ENCODE measurements at regions not wholly inside any gene's neighbourhood (a gene's known extent, or its start where the extent isn't known, plus 50 kb on each side); places are given as distances from the start of the nearest gene placed in this dataset.

DNA sequence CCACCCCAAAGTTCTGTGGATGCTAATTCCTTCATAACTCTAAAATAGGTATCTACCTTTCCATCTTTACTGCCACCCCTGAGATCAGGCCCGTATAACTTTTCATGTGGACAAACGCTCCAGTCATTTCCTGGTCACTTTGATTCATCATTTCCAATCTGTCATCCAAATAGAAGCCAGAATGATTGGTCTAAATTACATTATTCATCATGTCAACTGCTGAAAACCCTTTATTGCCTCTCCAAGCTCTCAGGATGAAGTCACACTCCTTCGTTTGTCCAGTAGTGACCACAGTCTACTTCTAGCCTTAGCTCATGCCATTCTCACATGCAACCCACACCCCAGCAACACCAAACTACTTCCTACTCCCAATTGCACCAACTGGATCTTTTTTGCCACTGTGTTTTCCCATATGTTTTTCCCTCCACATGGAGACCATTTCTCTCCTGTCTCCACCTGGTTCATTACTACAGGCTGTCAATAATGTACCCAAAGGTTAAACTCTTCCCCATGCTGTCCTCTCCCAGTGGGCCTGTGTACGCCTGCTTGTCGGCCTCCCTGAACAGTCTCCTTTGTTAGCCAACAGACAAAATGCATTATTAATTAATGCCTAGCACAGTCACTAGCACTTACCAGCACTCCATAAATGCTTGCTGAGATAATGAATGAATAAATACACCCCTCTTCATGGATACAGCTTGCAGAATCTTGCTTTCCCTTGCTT lies 382.6 kb upstream of the NOCT start:
- H3K23ac ChIP-seq (ENCODE audit: low read depth, low read length, poor library complexity) = no peak overlapping the region
- H2BK12ac ChIP-seq (ENCODE audit: low read length) = no peak overlapping the region
- no peak overlapping the region for H4K8ac ChIP-seq (ENCODE audit: low read depth, low read length)
- H3K18ac ChIP-seq (ENCODE audit: low read length) = no peak overlapping the region
- no peak overlapping the region for H4K91ac ChIP-seq (ENCODE audit: low read depth, low read length, poor library complexity)
- no peaks in the 10 kb centered on the region for H3K79me1 ChIP-seq (ENCODE audit: low read depth, low read length)
- H2AFZ ChIP-seq (ENCODE audit: low read length) = no peak overlapping the region
- H3K4me2 ChIP-seq (ENCODE audit: insufficient read depth, low read length, poor library complexity, severe bottlenecking) = no peak overlapping the region
- H3K9ac ChIP-seq (ENCODE audit: low read depth, low read length, poor library complexity) = no peak overlapping the region
- no peaks in the 10 kb centered on the region for H3K36me3 ChIP-seq (replicated peaks in 1 of 2; ENCODE audit: control insufficient read depth in 2 of 2, insufficient read depth in 2 of 2, low read length in 2 of 2)
- H3K27ac ChIP-seq (replicated peaks; ENCODE audit: low read length) = no peak overlapping the region
- no peak overlapping the region for H2BK15ac ChIP-seq (ENCODE audit: low read length)
- H2BK120ac ChIP-seq (ENCODE audit: low read depth, low read length) = no peak overlapping the region
- no peak overlapping the region for H3K4me3 ChIP-seq (ENCODE audit: low read length in 2 of 2)
- DNase-seq (ENCODE audit: low spot score) = no peak
- no CpG with 5 or more reads among the region's 5 CpGs for WGBS, 2 donors (ENCODE audit: extremely low coverage in 2 of 2, insufficient read length in 2 of 2, insufficient replicate concordance in 1 of 2)
- H3K4me1 ChIP-seq (ENCODE audit: control insufficient read depth in 2 of 2, insufficient read depth in 1 of 2, low read depth in 1 of 2, low read length in 2 of 2) = peaks cover 0 to 2% of the 10 kb centered on the region in 2 donors
- no peak overlapping the region for H3K14ac ChIP-seq (ENCODE audit: low read length)
- no peak overlapping the region for H3K4ac ChIP-seq (ENCODE audit: low read length)
- no peaks in the 10 kb centered on the region for H3K9me3 ChIP-seq (replicated peaks in 1 of 2; ENCODE audit: control insufficient read depth in 2 of 2, insufficient read depth in 1 of 2, low read depth in 1 of 2, low read length in 2 of 2)
- no peak overlapping the region for H2AK5ac ChIP-seq (ENCODE audit: low read depth, low read length)
- H2BK5ac ChIP-seq (ENCODE audit: low read length) = no peak overlapping the region
- no peaks in the 10 kb centered on the region for H3K27me3 ChIP-seq (ENCODE audit: control insufficient read depth in 3 of 3, insufficient read depth in 3 of 3, low read depth in 1 of 3, low read length in 3 of 3)

DNA sequence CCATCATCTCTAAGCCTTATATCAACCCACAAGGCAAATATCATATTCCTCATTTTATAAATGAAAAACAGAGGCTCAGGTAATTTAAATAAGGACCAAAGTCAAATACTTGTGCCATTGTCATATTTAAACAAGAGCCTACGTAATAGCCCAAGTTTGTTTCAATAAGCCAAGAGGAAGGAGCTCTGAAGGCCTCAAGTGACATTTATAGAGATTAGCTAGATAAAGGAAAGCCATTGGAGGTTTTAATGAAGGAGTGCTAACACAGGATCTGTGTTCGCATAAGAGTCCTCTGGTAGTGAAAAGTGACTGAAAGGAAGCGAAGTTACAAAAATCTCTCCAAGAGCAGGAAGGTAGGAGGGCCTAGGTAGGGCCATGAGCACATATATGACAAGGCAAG lies 384.9 kb upstream of the NOCT start:
- no peak overlapping the region for H2BK120ac ChIP-seq (ENCODE audit: low read depth, low read length)
- no peaks in the 10 kb centered on the region for H3K36me3 ChIP-seq (replicated peaks in 1 of 2; ENCODE audit: control insufficient read depth in 2 of 2, insufficient read depth in 2 of 2, low read length in 2 of 2)
- no peak overlapping the region for H3K4ac ChIP-seq (ENCODE audit: low read length)
- no peak overlapping the region for H4K8ac ChIP-seq (ENCODE audit: low read depth, low read length)
- H2AK5ac ChIP-seq (ENCODE audit: low read depth, low read length) = no peak overlapping the region
- no peak overlapping the region for H3K14ac ChIP-seq (ENCODE audit: low read length)
- no peak overlapping the region for H2BK12ac ChIP-seq (ENCODE audit: low read length)
- no peaks in the 10 kb centered on the region for H3K79me1 ChIP-seq (ENCODE audit: low read depth, low read length)
- no CpG with 5 or more reads among the region's 3 CpGs for WGBS, 2 donors (ENCODE audit: extremely low coverage in 2 of 2, insufficient read length in 2 of 2, insufficient replicate concordance in 1 of 2)
- no peak for DNase-seq (ENCODE audit: low spot score)
- H3K27ac ChIP-seq (replicated peaks; ENCODE audit: low read length) = no peak overlapping the region
- no peak overlapping the region for H3K9ac ChIP-seq (ENCODE audit: low read depth, low read length, poor library complexity)
- H3K18ac ChIP-seq (ENCODE audit: low read length) = no peak overlapping the region
- H2AFZ ChIP-seq (ENCODE audit: low read length) = no peak overlapping the region
- H3K4me1 ChIP-seq (ENCODE audit: control insufficient read depth in 2 of 2, insufficient read depth in 1 of 2, low read depth in 1 of 2, low read length in 2 of 2) = peaks cover 0 to 2% of the 10 kb centered on the region in 2 donors
- H3K9me3 ChIP-seq (replicated peaks in 1 of 2; ENCODE audit: control insufficient read depth in 2 of 2, insufficient read depth in 1 of 2, low read depth in 1 of 2, low read length in 2 of 2) = no peaks in the 10 kb centered on the region
- H3K27me3 ChIP-seq (ENCODE audit: control insufficient read depth in 3 of 3, insufficient read depth in 3 of 3, low read depth in 1 of 3, low read length in 3 of 3) = no peaks in the 10 kb centered on the region
- no peak overlapping the region for H3K4me3 ChIP-seq (ENCODE audit: low read length in 2 of 2)
- no peak overlapping the region for H3K4me2 ChIP-seq (ENCODE audit: insufficient read depth, low read length, poor library complexity, severe bottlenecking)
- no peak overlapping the region for H3K23ac ChIP-seq (ENCODE audit: low read depth, low read length, poor library complexity)
- no peak overlapping the region for H2BK5ac ChIP-seq (ENCODE audit: low read length)
- H2BK15ac ChIP-seq (ENCODE audit: low read length) = no peak overlapping the region
- H4K91ac ChIP-seq (ENCODE audit: low read depth, low read length, poor library complexity) = no peak overlapping the region

DNA sequence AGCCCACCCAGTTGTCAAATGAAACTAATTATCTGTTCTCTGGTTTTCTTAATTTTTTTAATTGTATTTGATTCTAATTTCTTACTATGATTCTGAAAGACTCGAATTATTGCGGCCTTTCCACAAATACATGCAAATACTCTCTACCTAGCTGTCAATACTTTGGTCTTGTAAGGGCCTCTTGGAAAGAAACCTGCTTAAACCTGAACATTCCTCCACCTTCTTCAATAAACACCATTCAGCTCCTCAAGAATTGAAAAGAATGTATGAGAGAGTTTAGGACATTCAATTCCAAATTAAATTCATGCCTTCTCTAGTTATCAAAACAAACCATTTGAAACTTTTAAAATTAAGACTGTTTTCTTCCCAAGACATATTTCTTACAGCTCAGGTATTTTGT lies 385.9 kb upstream of the NOCT start:
- no peaks in the 10 kb centered on the region for H3K27me3 ChIP-seq (ENCODE audit: control insufficient read depth in 3 of 3, insufficient read depth in 3 of 3, low read depth in 1 of 3, low read length in 3 of 3)
- H2BK120ac ChIP-seq (ENCODE audit: low read depth, low read length) = no peak overlapping the region
- H2AK5ac ChIP-seq (ENCODE audit: low read depth, low read length) = no peak overlapping the region
- no peak overlapping the region for H3K4me2 ChIP-seq (ENCODE audit: insufficient read depth, low read length, poor library complexity, severe bottlenecking)
- H3K79me1 ChIP-seq (ENCODE audit: low read depth, low read length) = no peaks in the 10 kb centered on the region
- no peak overlapping the region for H2BK5ac ChIP-seq (ENCODE audit: low read length)
- no peak overlapping the region for H3K27ac ChIP-seq (replicated peaks; ENCODE audit: low read length)
- H3K23ac ChIP-seq (ENCODE audit: low read depth, low read length, poor library complexity) = no peak overlapping the region
- no peak overlapping the region for H3K14ac ChIP-seq (ENCODE audit: low read length)
- H2BK15ac ChIP-seq (ENCODE audit: low read length) = no peak overlapping the region
- H3K9ac ChIP-seq (ENCODE audit: low read depth, low read length, poor library complexity) = no peak overlapping the region
- H3K36me3 ChIP-seq (replicated peaks in 1 of 2; ENCODE audit: control insufficient read depth in 2 of 2, insufficient read depth in 2 of 2, low read length in 2 of 2) = no peaks in the 10 kb centered on the region
- no CpG with 5 or more reads among the region's 2 CpGs for WGBS, 2 donors (ENCODE audit: extremely low coverage in 2 of 2, insufficient read length in 2 of 2, insufficient replicate concordance in 1 of 2)
- no peak overlapping the region for H2BK12ac ChIP-seq (ENCODE audit: low read length)
- H4K91ac ChIP-seq (ENCODE audit: low read depth, low read length, poor library complexity) = no peak overlapping the region
- H4K8ac ChIP-seq (ENCODE audit: low read depth, low read length) = no peak overlapping the region
- H3K18ac ChIP-seq (ENCODE audit: low read length) = no peak overlapping the region
- no peak for DNase-seq (ENCODE audit: low spot score)
- no peaks in the 10 kb centered on the region for H3K9me3 ChIP-seq (replicated peaks in 1 of 2; ENCODE audit: control insufficient read depth in 2 of 2, insufficient read depth in 1 of 2, low read depth in 1 of 2, low read length in 2 of 2)
- H3K4ac ChIP-seq (ENCODE audit: low read length) = no peak overlapping the region
- no peak overlapping the region for H3K4me3 ChIP-seq (ENCODE audit: low read length in 2 of 2)
- no peak overlapping the region for H2AFZ ChIP-seq (ENCODE audit: low read length)
- H3K4me1 ChIP-seq (ENCODE audit: control insufficient read depth in 2 of 2, insufficient read depth in 1 of 2, low read depth in 1 of 2, low read length in 2 of 2) = peaks cover 0 to 2% of the 10 kb centered on the region in 2 donors

DNA sequence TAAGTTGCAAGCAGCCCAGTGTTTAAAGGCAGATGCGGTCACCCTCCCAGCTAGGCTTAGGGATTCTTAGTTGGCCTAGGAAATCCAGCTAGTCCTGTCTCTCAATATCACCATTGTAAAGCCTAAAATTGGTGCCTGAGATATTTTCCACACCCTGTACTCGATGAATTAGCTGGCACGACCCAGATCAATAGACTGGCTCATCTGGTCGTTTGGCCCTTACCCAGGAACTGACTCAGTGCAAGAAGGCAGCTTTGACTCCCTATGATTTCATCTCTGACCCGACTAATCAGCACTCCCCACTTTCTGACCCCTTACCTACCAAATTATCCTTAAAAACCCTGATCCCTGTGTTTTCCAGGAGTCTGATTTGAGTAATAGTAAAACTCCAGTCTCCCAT lies 384.9 kb upstream of the SLC7A11 start:
- H2BK5ac ChIP-seq (ENCODE audit: low read length) = no peak overlapping the region
- H3K18ac ChIP-seq (ENCODE audit: low read length) = no peak overlapping the region

More for the DNA sequence above, 384.9 kb upstream of the SLC7A11 start:
- no peak overlapping the region for H2BK15ac ChIP-seq (ENCODE audit: low read length)
- H4K91ac ChIP-seq (ENCODE audit: low read depth, low read length, poor library complexity) = no peak overlapping the region
- H3K4me1 ChIP-seq (ENCODE audit: control insufficient read depth in 2 of 2, insufficient read depth in 1 of 2, low read depth in 1 of 2, low read length in 2 of 2) = no peaks in the 10 kb centered on the region
- H3K27ac ChIP-seq (replicated peaks; ENCODE audit: low read length) = no peak overlapping the region
- no peak overlapping the region for H3K4me3 ChIP-seq (ENCODE audit: low read length in 2 of 2)
- no peak overlapping the region for H3K23ac ChIP-seq (ENCODE audit: low read depth, low read length, poor library complexity)
- no peak overlapping the region for H2BK120ac ChIP-seq (ENCODE audit: low read depth, low read length)
- no peaks in the 10 kb centered on the region for H3K9me3 ChIP-seq (replicated peaks in 1 of 2; ENCODE audit: control insufficient read depth in 2 of 2, insufficient read depth in 1 of 2, low read depth in 1 of 2, low read length in 2 of 2)
- H3K27me3 ChIP-seq (ENCODE audit: control insufficient read depth in 3 of 3, insufficient read depth in 3 of 3, low read depth in 1 of 3, low read length in 3 of 3) = no peaks in the 10 kb centered on the region
- no peak overlapping the region for H2AFZ ChIP-seq (ENCODE audit: low read length)
- H4K8ac ChIP-seq (ENCODE audit: low read depth, low read length) = no peak overlapping the region
- no CpG with 5 or more reads among the region's 5 CpGs for WGBS, 2 donors (ENCODE audit: extremely low coverage in 2 of 2, insufficient read length in 2 of 2, insufficient replicate concordance in 1 of 2)
- H3K36me3 ChIP-seq (replicated peaks in 1 of 2; ENCODE audit: control insufficient read depth in 2 of 2, insufficient read depth in 2 of 2, low read length in 2 of 2) = no peaks in the 10 kb centered on the region
- no peak for DNase-seq (ENCODE audit: low spot score)
- no peak overlapping the region for H2AK5ac ChIP-seq (ENCODE audit: low read depth, low read length)
- H2BK12ac ChIP-seq (ENCODE audit: low read length) = no peak overlapping the region
- no peak overlapping the region for H3K9ac ChIP-seq (ENCODE audit: low read depth, low read length, poor library complexity)
- no peaks in the 10 kb centered on the region for H3K79me1 ChIP-seq (ENCODE audit: low read depth, low read length)
- H3K14ac ChIP-seq (ENCODE audit: low read length) = no peak overlapping the region
- H3K4ac ChIP-seq (ENCODE audit: low read length) = no peak overlapping the region
- no peak overlapping the region for H3K4me2 ChIP-seq (ENCODE audit: insufficient read depth, low read length, poor library complexity, severe bottlenecking)

All from neuronal stem cell (in vitro differentiated cells).